ENCODE measurements at regions not wholly inside any gene's neighbourhood (a gene's known extent, or its start where the extent isn't known, plus 50 kb on each side); places are given as distances from the start of the nearest gene placed in this dataset.
"Not testable (repeated sequence)": the region's sequence is repeated elsewhere in the genome, so short reads cannot be mapped to it uniquely, and the experiment has no call there.

DNA sequence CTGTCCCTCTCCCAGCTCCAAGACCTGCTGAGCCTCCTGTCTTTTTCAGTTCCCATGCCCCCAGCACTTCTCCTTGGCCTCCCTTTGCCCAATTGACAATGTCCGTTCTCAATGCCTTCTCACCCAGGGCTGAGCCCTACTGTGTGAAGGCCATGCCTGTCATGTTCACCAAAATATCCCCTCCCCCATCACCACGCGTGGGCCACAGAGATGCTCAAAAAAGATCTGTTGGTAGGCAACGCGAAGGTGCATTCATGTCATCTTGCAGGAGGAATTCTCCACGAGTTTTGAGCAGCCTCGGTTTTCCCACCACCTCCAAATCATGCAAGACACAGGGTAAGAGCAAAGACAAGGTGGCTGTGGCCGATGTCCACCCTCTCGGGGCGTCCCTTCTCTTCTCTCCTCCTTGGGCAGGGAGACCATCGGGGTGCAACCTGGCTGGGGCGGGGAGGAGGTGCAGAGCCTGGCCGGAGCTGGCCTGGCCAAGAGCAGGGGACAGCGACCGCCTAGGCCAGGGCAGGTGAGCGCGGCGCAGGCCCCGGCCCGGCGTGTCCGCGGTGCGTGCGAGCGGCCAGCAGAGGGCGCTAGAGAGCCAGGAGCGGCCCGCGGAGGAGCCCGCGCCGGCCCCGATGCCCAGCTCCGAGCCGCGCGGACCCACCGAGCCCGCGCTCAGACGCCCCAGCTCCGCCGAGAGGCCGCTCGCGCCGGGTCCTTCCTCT lies 56.3 kb upstream of the KRTAP5-11 start:
- H3K4me3 ChIP-seq (ENCODE audit: low read depth, low read length): peak overlapping the region; percentile 18

DNA sequence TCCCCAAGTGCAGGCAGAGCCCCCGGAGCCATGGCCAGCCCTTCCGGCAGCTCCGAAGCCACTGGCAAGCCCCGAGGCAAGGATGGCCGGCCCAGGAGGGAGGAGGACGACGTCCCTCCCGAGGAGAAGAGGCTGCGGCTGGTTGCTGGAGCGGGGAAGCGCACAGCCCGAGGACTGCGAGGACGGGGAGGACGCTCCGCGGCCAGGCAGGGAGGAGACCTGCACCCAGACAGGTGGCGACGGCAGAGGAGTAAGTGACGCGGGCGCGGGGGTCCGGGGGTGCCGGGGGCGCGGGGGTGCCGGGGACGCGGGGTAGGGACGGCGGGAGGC lies 56.8 kb upstream of the KRTAP5-11 start:
- H3K4me3 ChIP-seq (ENCODE audit: low read depth, low read length): peak overlapping the region; percentile 18

DNA sequence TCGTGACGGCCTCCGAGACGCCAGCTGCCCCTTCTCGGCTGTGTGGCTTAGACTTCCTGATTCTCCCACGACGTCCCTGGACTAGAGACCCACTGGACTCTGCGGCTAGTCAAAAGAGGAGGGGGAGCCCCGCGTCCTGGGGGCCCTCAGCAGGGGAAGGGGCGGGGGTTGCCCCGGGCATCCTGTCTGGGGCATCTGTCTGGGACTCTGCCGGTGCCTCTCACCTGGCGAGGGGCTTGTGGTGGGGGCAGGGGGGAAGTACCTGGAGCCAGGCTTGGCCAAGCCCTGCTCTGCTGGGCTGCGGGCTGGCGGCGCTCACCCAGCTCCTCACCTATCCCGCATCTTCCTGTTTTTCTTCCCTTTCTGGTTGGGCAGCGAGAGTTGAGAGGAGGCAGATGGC lies 57.2 kb upstream of the KRTAP5-11 start:
- H3K4me3 ChIP-seq (ENCODE audit: low read depth, low read length): not testable (repeated sequence)

DNA sequence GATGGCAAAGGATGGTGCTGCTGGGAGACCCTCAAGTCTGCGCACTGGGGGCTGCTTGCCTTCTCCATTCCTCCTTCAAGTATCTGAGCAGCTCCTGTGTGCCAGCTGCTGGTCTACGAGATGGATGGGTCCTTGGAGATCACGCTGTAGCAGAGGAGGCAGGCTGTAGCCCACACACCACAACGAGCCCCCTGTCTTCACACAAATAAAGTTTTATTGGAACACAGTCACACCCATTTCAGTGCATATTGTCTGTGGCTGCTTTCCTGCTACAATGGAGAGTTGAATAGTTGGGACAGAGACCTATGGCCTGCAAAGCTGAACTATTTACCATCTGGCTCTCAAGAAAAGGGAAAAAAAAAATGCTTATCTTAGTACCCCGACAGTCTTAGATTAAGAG lies 64.4 kb upstream of the KRTAP5-11 start:
- H3K4me3 ChIP-seq (ENCODE audit: low read depth, low read length): not testable (repeated sequence)

DNA sequence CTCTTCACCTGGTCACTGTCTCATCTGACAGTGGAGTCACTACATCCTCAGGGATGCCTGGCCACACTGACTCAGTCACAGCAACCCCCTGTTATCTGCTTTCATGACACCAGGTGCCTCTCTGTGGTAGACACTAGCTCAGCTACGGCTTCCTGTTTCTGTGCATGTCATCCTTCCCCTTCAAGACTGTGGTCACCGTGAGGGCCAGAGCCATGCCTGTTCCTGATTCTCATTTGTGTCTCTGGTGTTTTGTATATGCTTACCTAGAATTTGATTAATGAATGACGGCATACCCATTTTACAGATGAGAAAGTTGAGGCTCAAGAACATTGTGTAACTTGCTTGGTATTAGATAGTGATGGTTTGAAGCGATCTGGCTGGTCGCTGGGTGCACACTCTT lies 70.3 kb upstream of the KRTAP5-11 start:
- not testable (repeated sequence) for H3K4me3 ChIP-seq (ENCODE audit: low read depth, low read length)

DNA sequence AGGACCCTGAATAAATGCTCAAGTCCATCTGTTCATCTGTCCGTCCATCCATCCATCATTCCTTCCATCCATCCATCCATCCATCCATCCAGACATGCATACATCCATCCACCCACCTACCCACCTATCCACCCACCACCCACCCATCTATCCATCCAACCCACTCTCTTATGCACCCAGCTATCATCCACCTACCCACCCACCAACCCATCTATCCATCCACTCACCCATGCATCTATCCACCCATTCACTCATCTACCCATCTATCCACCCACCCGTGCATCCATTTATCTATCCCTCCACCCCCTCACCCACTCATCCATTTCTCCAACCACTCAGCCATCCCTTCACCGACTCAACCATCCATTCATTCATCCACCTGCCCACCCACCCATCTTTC lies 71.7 kb upstream of the KRTAP5-11 start:
- not testable (repeated sequence) for H3K4me3 ChIP-seq (ENCODE audit: low read depth, low read length)

DNA sequence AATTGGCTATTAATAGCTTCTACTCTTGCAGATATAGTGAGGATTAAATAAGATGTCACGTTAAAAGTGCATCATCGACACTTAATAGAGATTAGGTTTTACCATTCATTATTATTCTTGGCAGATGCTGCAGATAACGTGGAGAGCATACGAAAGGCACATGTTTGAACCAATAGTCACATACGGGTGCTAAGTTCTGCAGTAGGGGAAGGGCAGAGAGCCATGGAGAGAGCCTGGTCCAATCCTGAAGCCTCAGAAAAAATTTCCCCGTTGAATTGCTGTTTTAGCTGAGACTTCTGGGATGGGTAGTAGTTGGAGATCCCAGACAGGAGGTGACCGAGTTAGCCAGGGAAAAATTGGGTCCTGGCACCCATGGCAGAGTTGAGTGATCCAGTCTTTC lies 72.4 kb upstream of the KRTAP5-11 start:
- H3K4me3 ChIP-seq (ENCODE audit: low read depth, low read length): not testable (repeated sequence)

DNA sequence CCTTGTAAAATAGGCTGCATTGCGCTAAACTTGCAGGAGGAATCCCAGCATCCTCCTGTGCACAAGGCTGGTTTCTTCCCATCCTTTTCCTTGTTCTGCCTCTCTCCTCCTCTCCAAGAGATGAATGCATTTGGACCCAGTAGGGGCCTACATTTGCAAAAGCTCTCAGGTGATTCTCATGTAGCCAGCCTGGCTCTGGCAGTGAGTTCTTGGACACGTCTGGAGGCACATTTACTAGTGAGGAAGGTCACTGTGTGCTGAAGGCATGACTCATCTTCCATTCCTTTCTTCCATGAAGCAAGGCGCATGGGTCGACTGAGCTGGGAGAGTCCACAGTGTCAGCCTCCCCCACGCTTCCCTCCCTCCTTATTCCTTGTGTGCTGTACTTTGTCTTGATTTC lies 73.8 kb upstream of the KRTAP5-11 start:
- H3K4me3 ChIP-seq (ENCODE audit: low read depth, low read length): not testable (repeated sequence)

DNA sequence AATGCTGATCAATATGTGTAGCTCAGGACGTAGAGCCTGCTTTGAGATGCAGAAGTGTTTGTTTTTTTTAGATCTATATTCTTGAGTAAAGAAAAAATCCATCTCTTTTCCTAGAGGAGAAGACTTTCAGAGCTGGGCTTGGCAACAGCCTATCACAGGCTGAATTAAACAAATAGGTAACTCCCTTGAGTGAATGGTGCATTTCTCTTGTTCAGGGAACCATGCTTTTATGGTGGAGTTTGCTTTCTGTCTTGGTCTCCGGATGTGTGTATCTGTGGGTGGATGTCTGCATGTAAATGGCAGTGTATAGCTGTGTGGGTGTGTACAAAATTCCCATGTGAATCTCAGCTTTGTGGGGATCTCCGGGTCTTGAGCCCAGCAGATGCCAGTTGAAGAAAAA lies 82.3 kb upstream of the KRTAP5-11 start:
- H3K4me3 ChIP-seq (ENCODE audit: low read depth, low read length): not testable (repeated sequence)

DNA sequence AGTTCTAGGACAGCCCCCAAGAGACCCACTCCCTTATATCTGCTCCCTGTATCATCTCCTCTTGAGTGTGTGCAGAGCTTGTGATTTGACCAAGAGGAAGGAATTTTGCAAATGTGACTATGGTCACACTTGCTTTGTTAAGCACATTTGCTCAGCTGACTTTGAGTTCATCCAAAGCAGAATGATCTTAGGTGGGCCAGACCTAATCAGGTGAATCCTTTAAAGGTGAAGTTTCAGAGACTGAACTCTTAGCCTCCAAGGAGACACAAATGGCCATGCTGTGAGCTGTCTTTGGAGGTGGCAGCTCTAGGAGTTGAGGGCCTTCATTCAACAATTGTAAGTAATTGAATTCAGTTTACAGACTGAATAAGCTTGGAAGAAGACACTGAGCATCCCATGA lies 115.4 kb upstream of the KRTAP5-11 start:
- H3K4me3 ChIP-seq (ENCODE audit: low read depth, low read length): not testable (repeated sequence)

DNA sequence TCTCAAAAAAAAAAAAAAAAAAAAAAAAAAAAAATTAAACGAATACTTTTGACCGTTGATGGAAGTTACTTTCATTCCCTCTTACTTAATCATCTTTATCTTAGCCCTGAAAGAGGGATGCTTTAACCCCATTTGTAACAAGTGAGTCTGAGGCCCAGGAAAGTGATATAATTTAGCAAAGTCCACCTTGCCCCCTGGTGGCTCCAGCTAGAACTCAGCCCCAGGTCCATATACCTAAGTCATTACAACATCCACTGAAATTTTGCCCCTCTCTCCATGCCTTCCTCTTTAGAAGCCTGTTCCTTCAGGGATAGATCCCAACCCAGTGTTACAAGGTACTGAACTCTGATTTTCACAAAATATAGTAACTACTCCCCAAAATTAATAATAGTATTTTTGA lies 116.3 kb upstream of the KRTAP5-11 start:
- not testable (repeated sequence) for H3K4me3 ChIP-seq (ENCODE audit: low read depth, low read length)

DNA sequence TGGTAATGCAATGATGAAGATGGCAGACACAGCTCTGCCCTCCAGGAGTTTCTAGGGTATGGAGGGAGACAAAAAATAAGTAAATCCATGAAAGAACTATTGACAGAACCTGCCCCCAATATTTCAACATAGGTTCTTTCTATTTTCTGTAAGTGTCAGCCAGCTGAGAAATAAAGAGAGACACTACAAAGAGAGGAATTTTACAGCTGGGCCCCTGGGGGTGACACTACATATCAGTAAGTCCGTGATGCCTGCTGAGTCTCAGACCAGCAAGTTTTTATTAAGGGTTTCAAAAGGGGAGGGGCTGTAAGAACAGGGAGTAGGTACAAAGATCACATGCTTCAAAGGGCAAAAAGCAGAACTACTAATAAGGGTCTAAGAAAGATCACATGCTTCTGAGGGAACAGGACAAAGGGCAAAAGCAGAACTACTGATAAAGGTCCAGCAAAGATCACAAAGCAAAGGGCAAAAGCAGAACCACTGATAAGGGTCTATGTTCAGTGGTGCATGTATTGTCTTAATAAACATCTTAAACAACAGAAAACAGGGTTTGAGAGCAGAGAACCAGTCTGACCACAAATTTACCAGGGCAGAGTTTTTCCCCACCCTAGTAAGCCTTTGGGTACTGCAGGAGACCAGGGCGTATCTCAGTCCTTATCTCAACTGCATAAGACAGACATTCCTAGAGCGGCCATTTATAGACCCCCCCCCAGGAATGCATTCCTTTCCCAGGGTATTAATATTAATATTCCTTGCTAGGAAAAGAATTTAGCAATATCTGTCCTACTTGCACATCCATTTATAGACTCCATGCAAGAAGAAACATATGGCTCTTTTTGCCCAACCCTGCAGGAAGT lies 119.0 kb upstream of the KRTAP5-11 start:
- not testable (repeated sequence) for H3K4me3 ChIP-seq (ENCODE audit: low read depth, low read length)

DNA sequence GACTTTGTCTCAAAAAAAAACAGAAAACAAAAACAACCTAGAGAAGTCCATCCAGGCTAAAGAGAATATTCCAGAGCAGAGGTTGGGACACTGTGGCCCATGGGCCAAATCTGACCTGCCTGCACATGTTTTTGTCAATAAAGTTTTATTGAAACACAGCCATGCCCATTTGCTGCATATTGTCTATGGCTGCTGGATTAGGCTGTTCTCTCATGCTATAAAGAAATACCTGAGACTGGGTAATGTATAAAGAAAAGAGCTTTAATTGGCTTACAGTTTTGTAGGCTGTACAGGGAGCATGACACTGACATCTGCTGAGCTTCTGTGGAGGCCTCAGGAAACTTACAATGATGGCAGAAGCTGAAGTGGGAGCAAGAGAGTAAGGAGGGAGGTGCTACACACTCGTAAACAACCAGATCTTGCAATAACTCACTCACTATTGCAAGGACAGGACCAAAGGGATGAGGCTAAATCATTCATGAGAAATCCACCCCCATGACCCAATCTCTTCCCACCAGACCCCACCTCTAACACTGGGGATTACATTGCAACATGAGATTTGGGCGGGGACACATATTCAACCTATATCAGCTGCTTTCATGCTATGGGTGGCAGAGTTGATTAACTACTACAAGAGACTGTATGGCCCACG lies 122.5 kb upstream of the KRTAP5-11 start:
- H3K4me3 ChIP-seq (ENCODE audit: low read depth, low read length): not testable (repeated sequence)

DNA sequence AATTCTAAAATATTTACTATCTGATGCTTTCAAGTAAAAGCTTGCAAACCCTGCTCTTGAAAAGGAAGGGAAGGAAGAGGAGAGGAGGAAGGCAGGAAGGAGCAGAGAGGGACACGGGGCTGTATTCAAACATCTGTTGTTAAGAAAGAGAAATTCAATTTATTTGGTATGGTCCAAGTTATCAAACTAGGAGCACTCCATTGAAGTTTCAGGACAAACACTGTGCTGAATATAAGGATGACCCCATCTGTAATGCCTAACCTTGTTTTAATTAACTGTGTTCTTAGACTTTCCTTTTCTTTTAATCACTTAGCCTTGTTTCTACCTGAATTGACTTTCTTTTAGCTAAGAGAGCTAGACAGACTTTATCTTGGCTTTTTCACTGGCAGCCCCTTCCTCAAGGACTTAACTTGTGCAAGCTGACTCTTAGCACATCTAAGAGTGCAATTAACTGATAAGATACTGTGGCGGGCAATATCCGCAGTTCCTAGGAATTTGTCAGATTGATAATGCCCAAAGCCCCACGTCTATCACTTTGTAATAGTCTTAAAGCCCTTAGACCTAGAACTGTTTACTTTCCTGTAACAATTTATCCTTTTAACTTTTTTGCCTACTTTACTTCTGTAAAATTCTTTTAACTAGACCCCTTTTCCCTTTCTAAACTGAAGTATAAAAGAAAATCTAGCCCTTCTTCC lies 123.2 kb upstream of the KRTAP5-11 start:
- H3K4me3 ChIP-seq (ENCODE audit: low read depth, low read length): not testable (repeated sequence)

DNA sequence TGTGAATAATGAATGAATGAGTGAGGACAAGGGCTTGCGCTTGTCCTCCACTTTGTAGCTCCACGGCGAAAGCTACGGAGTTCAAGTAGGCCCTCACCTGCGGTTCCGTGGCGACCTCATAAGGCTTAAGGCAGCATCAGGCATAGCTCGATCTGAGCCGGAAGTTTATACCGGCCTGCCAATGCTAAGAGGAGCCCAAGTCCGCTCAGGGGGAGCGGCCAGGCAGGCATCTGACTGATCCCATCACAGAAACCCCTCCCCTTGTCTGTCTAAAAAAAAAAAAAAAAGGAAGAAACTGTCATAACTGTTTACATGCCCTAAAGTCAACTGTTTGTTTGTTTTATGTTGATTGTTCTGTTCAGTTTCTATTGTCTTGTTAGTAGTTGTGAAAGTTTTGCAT lies 124.4 kb upstream of the KRTAP5-11 start:
- not testable (repeated sequence) for H3K4me3 ChIP-seq (ENCODE audit: low read depth, low read length)

DNA sequence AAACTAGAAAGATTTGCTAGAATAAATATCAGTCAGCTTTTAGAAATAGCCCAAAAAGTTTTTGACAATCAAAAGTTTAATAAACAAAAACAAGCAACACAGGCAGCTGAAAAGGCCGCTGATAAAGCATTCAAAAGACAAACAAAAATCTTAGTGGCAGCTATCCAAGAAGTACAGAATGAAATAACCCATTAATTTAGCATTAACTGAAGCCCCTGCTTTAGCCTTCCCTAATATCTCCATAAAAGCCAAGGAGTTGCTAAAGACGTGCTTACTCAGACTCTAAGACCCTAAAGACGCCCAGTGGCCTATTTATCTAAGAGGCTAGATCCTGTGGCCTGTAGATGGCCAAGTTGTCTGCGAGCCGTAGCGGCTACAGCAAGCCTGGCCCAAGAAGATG lies 123.5 kb upstream of the DEFB108B start:
- not testable (repeated sequence) for H3K4me3 ChIP-seq (ENCODE audit: low read depth, low read length)

DNA sequence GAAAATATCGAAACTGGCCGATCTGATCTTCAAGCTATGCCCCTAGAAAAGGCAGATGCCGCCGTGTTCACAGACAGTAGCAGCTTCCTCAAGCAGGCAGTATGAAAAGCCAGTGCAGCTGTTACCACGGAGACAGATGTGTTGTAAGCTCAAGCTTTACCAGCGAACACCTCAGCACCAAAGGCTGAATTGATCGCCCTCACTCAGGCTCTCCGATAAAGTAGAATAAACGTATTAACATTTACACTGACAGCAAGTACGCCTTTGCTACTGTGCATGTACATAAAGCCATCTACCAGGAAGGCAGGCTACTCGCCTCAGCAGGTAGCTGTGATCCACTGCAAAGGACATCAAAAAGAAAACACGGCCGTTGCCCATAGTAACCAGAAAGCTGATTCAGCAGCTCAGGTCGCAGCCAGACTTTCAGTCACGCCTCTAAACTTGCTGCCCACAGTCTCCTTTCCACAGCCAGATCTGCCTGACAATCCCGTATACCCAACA lies 122.8 kb upstream of the DEFB108B start:
- not testable (repeated sequence) for H3K4me3 ChIP-seq (ENCODE audit: low read depth, low read length)

DNA sequence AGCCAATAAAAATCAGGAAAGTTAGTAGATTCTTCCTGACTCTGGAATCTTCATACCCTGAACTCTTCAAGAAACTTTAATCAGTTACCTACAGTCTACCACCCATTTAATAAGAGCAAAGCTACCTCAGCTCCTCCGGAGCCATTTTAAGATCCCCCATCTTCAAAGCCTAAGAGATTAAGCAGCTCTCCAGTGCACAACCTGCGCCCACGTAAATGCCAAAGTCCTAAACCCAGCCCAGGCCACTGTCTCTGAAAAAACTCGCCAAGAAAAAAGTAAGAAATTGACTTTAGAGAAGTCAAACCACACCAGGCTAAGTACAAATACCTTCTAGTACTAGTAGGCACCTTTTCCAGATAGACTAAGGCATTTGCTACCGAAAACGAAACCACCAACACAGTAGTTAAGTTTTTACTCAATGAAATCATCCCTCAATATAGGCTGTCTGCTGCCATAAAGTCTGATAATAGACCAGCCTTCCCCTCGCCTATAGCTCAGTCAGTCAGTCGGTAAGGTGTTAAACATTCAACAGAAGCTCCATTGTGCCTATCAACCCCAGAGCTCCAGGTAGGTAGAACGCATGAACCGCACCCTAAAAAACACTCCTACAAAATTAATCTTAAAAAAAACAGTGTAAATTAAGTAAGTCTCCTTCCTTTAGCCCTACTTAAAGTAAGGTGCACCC lies 122.2 kb upstream of the DEFB108B start:
- not testable (repeated sequence) for H3K4me3 ChIP-seq (ENCODE audit: low read depth, low read length)

DNA sequence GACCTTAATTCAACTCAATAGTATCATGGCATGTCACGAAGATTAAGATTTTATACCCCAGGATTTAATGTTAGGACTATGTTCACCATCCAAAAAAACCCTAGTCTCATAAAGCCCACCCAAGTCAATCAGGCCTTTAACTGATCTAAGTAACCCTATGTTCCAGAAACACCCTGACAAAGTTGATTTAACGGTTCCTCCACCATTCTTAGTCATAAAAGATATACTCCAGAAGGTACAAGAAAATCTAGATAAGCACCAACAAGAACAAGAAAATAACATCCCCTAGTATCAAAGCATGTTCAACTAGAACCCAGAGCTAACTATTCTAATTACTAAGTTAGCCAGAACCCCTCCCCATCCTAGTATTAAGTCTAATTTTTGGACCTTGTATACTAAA lies 120.7 kb upstream of the DEFB108B start:
- H3K4me3 ChIP-seq (ENCODE audit: low read depth, low read length): not testable (repeated sequence)

DNA sequence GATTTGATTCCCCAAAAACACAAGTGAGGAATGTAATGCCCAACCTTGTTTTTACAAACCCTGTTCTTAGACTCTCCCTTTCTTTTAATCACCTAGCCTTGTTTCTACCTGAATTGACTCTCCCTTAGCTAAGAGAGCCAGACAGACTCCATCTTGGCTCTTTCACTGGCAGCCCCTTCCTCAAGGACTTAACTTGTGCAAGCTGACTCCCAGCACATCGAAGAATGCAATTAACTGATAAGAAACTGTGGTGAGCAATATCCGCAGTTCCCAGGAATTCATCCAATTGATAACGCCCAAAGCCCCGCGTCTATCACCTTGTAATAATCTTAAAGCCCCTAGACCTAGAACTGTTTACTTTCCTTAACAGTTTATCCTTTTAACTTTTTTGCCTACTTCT lies 120.2 kb upstream of the DEFB108B start:
- not testable (repeated sequence) for H3K4me3 ChIP-seq (ENCODE audit: low read depth, low read length)

DNA sequence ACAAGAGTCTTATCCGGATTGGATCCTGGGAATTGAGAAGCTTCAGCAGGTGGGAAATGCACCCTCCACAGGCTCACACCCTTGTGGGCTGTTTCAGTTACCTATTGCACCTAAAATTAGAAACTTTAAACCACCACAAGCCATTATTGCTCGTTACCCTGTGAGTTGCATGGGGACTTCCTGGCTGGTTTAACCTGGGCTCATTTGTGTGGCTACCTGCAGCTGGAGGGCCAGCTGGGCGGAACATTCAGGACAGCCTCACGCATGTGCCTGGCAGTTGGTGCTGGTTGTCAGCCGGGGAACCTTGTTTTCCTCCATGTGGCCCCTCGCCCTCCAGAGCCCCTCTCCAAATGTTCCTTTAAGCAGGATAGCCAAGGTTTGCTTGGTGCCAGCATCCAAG lies 118.5 kb upstream of the DEFB108B start:
- not testable (repeated sequence) for H3K4me3 ChIP-seq (ENCODE audit: low read depth, low read length)
